Testis (tissue), 2 donors: ENCODE measurements at regions not wholly inside any gene's neighbourhood (a gene's known extent, or its start where the extent isn't known, plus 50 kb on each side); places are given as distances from the start of the nearest gene placed in this dataset.

Source experiments
- DNase-seq: peaks from one replicate; pipeline ENCODE4 v3.0.0-alpha.2; 2019
- H3K27ac ChIP-seq, 2 donors: fragments of 200-600 bp; sonication (generic); one replicate each; pipeline ENCODE4 v1.5.1; 2019
- H3K27me3 ChIP-seq: fragments of 200-600 bp; sonication (generic); one replicate; pipeline ENCODE4 v1.5.1; 2019
- H3K36me3 ChIP-seq: fragments of 200-600 bp; sonication (generic); one replicate; pipeline ENCODE4 v1.5.1; 2017; ENCODE audit warnings: low read depth; ENCODE audit errors: missing control alignments
- H3K4me1 ChIP-seq: fragments of 200-600 bp; sonication (generic); one replicate; pipeline ENCODE4 v1.5.1; 2019
- H3K4me3 ChIP-seq, 2 donors: fragments of 200-600 bp; sonication (generic); one replicate each; pipeline ENCODE4 v1.5.1; 2017 to 2019
- H3K9me3 ChIP-seq: fragments of 200-600 bp; sonication (generic); one replicate; pipeline ENCODE4 v1.5.1; 2017
- CTCF ChIP-seq, 3 experiments: fragments of 450-650 bp in 2 of 3; fragments of 200-600 bp in 1 of 3; sonication (generic) in 1 of 3; IDR thresholded peaks; one replicate each; pipeline ENCODE4 v1.5.1; 2016 to 2019; ENCODE audit warnings: antibody characterized with exemption in 3 of 3, mild to moderate bottlenecking in 2 of 3, moderate library complexity in 1 of 3
- POLR2A ChIP-seq: fragments of 450-650 bp; IDR thresholded peaks from one replicate; pipeline ENCODE4 v1.6.1; 2017; ENCODE audit warnings: antibody characterized with exemption, mild to moderate bottlenecking, moderate library complexity
- WGBS, 2 donors: methylation state at CpG; one replicate each; pipeline ENCODE4 v1.1.5; 2018; 5-methylcytosine and 5-hydroxymethylcytosine counted together
- intact Hi-C: fragments of 100-400 bp; cut with DNase I; formaldehyde crosslinking; loops from one replicate; pipeline ENCODE4 v1.15.1; 2023; ENCODE audit warnings: low total_unique reads

- TF ChIP-seq CTCF (IDR thresholded peaks at IDR 0.05) (no peak), POLR2A (no peak)
- no peaks in the 10 kb centered on the region for H3K9me3 ChIP-seq
- no peak for DNase-seq
Observed at GRCh38 chr16:72430121-72430520, 258.2 kb upstream of the PMFBP1 start.

GRCh38 chr16:72429671-72430081 lies 257.7 kb upstream of the PMFBP1 start:
- no peak for DNase-seq
- Histone ChIP-seq H3K4me3 (no peak overlapping the region), H3K9me3 (no peaks in the 10 kb centered on the region), H3K4me1 (no peaks in the 10 kb centered on the region), H3K27me3 (no peaks in the 10 kb centered on the region), H3K36me3 (no peaks in the 10 kb centered on the region), H3K27ac (no peak overlapping the region)
- WGBS, 2 donors = 55 to 83% methylated on average over 5 of the region's 5 CpGs
- intact Hi-C loops = no loop called here
- TF ChIP-seq CTCF (IDR thresholded peaks at IDR 0.05) (no peak), POLR2A (no peak)

More at GRCh38 chr16:72430121-72430520, 258.2 kb upstream of the PMFBP1 start:
- Histone ChIP-seq H3K4me1 (no peaks in the 10 kb centered on the region), H3K4me3 (no peak overlapping the region), H3K36me3 (no peaks in the 10 kb centered on the region), H3K27ac (no peak overlapping the region), H3K27me3 (no peaks in the 10 kb centered on the region)
- intact Hi-C loops = no loop called here
- 73% methylated on average over 2 of the region's 2 CpGs for whole genome bisulfite sequencing, 2 donors

GRCh38 chr16:72428681-72429376 lies 256.9 kb upstream of the PMFBP1 start:
- Histone ChIP-seq H3K27ac (no peak overlapping the region), H3K4me1 (no peaks in the 10 kb centered on the region), H3K4me3 (no peak overlapping the region), H3K9me3 (no peaks in the 10 kb centered on the region), H3K27me3 (no peaks in the 10 kb centered on the region), H3K36me3 (no peaks in the 10 kb centered on the region)
- DNase-seq = no peak
- no peak for TF ChIP-seq POLR2A
- no peak for TF ChIP-seq CTCF (IDR thresholded peaks at IDR 0.05)
- 66 to 85% methylated on average over 9 of the region's 9 CpGs for WGBS, 2 donors
- intact Hi-C loops = no loop called here

GRCh38 chr16:72427783-72428331 lies 255.9 kb upstream of the PMFBP1 start:
- Histone ChIP-seq H3K27ac (no peak overlapping the region), H3K4me3 (no peak overlapping the region), H3K27me3 (no peaks in the 10 kb centered on the region), H3K4me1 (no peaks in the 10 kb centered on the region), H3K9me3 (no peaks in the 10 kb centered on the region), H3K36me3 (no peaks in the 10 kb centered on the region)
- DNase-seq = no peak
- 72 to 77% methylated on average over 8 of the region's 8 CpGs for WGBS, 2 donors
- intact Hi-C loops = no loop called here
- no peak for TF ChIP-seq POLR2A

GRCh38 chr16:72427051-72427782 lies 255.3 kb upstream of the PMFBP1 start:
- H3K27ac ChIP-seq = no peak overlapping the region
- intact Hi-C loops = no loop called here
- 62 to 77% methylated on average over 17 of the region's 17 CpGs for WGBS, 2 donors

More at GRCh38 chr16:72427051-72427782, 255.3 kb upstream of the PMFBP1 start:
- Histone ChIP-seq H3K4me1 (no peaks in the 10 kb centered on the region), H3K27me3 (no peaks in the 10 kb centered on the region), H3K9me3 (no peaks in the 10 kb centered on the region), H3K4me3 (no peak overlapping the region), H3K36me3 (no peaks in the 10 kb centered on the region)
- no peak for DNase-seq
- TF ChIP-seq POLR2A (no peak), CTCF (IDR thresholded peaks at IDR 0.05) (no peak)
